Smooth muscle cell (in vitro differentiated cells): ENCODE measurements at regions not wholly inside any gene's neighbourhood (a gene's known extent, or its start where the extent isn't known, plus 50 kb on each side); places are given as distances from the start of the nearest gene placed in this dataset.

Experiments
- DNase-seq: peaks from one replicate; lab custom pipeline; 2025; ENCODE audit not compliant: unreplicated experiment; lab: John Stamatoyannopoulos, UW
- H2AFZ ChIP-seq: fragments of 200-600 bp; sonication (generic); 2 replicates; pipeline ENCODE4 v1.6.0; 2016; ENCODE audit warnings: antibody characterized with exemption, low read depth, mild to moderate bottlenecking
- H3F3A ChIP-seq: fragments of 200-600 bp; sonication (generic); 2 replicates; pipeline ENCODE4 v1.6.0; 2017; ENCODE audit warnings: antibody characterized with exemption, low read depth
- H3K27ac ChIP-seq: fragments of 200-600 bp; sonication (generic); 2 replicates; pipeline ENCODE4 v1.5.1; 2016; ENCODE audit warnings: low read depth, mild to moderate bottlenecking
- H3K27me3 ChIP-seq: fragments of 200-600 bp; sonication (generic); 2 replicates; pipeline ENCODE4 v1.6.1; 2016; ENCODE audit warnings: low read depth, mild to moderate bottlenecking
- H3K36me3 ChIP-seq: fragments of 200-600 bp; sonication (generic); 2 replicates; pipeline ENCODE4 v1.5.1; 2016; ENCODE audit warnings: low read depth
- H3K4me1 ChIP-seq: fragments of 200-600 bp; sonication (generic); 2 replicates; pipeline ENCODE4 v1.5.1; 2016; ENCODE audit warnings: low read depth
- H3K4me2 ChIP-seq: fragments of 200-600 bp; sonication (generic); 2 replicates; pipeline ENCODE4 v1.6.0; 2016; ENCODE audit warnings: mild to moderate bottlenecking
- H3K4me3 ChIP-seq: fragments of 200-600 bp; sonication (generic); 2 replicates; pipeline ENCODE4 v1.5.1; 2016; ENCODE audit warnings: mild to moderate bottlenecking
- H3K79me2 ChIP-seq: fragments of 200-600 bp; sonication (generic); 2 replicates; pipeline ENCODE4 v1.6.0; 2016; ENCODE audit warnings: low read depth, mild to moderate bottlenecking
- H3K9ac ChIP-seq: fragments of 200-600 bp; sonication (generic); 2 replicates; pipeline ENCODE4 v1.6.0; 2016; ENCODE audit warnings: low read depth
- H3K9me3 ChIP-seq: fragments of 200-600 bp; sonication (generic); replicated peaks from 2 replicates; pipeline ENCODE4 v1.5.1; 2016; ENCODE audit warnings: low read depth
- H4K20me1 ChIP-seq: fragments of 200-600 bp; sonication (generic); 2 replicates; pipeline ENCODE4 v1.6.0; 2016; ENCODE audit warnings: low read depth
- WGBS: methylation state at CpG from one replicate; pipeline ENCODE4 v1.1.7; 2016; ENCODE audit warnings: low lambda C conversion rate; 5-methylcytosine and 5-hydroxymethylcytosine counted together
- TF ChIP-seq, protein P1 (sequence below): fragments of 200-600 bp; sonication (generic); IDR thresholded peaks from 2 replicates; pipeline ENCODE4 v1.5.1; 2017; ENCODE audit warnings: borderline replicate concordance, mild to moderate bottlenecking, antibody characterized with exemption; ENCODE audit not compliant: insufficient read depth, poor library complexity, severe bottlenecking

DNA sequence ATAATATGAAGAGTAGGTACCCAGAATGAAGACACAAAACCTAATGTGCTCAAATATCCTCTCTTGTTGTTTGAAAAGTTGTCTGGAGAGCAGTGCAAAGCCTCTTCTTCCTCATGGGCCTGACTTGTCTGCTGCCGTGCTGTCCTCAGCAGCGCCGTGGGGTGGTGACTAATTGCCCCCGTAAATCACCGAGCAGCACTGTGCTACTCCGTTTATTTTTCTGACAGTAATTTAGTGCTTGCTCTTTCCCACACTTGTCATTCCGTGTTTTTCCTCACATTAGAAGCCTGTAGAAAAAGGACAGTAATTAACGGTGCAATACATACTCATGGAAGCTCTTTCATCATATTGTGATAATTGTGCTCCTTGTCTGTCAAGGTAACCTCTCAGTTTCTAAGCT, 114.8 kb upstream of the BARHL2 start:
- WGBS = 9% methylated on average over 8 of the region's 8 CpGs

DNA sequence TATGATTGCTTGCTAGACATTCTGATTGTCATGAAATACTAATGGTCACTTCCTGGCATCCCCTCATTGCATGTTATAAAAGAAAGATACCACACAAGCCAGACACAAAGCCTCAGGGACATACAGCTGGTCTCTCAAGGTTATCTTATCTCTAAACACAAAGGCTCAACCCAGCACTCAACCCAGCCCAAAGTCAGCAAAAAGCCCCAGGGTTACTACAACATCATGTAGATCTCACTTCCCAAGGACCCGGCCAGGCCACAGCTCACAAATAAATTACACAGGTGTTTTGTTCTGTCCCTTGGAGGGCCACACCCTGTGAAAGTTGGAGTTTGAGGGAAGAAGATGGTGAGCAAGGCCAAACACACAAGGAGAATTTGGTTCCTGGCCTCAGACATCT, 109.7 kb upstream of the BARHL2 start:
- no peak for DNase-seq
- Histone ChIP-seq H3K27ac (no peak overlapping the region), H3K4me2 (no peak overlapping the region), H3F3A (peaks cover 7% of the 10 kb centered on the region), H3K79me2 (no peaks in the 10 kb centered on the region), H3K36me3 (no peaks in the 10 kb centered on the region), H4K20me1 (no peaks in the 10 kb centered on the region), H2AFZ (no peak overlapping the region), H3K4me1 (no peaks in the 10 kb centered on the region), H3K9me3 (no peaks in the 10 kb centered on the region), H3K9ac (no peak overlapping the region), H3K4me3 (no peak overlapping the region), H3K27me3 (peaks cover 37% of the 10 kb centered on the region)
- TF ChIP-seq, protein P1, sequence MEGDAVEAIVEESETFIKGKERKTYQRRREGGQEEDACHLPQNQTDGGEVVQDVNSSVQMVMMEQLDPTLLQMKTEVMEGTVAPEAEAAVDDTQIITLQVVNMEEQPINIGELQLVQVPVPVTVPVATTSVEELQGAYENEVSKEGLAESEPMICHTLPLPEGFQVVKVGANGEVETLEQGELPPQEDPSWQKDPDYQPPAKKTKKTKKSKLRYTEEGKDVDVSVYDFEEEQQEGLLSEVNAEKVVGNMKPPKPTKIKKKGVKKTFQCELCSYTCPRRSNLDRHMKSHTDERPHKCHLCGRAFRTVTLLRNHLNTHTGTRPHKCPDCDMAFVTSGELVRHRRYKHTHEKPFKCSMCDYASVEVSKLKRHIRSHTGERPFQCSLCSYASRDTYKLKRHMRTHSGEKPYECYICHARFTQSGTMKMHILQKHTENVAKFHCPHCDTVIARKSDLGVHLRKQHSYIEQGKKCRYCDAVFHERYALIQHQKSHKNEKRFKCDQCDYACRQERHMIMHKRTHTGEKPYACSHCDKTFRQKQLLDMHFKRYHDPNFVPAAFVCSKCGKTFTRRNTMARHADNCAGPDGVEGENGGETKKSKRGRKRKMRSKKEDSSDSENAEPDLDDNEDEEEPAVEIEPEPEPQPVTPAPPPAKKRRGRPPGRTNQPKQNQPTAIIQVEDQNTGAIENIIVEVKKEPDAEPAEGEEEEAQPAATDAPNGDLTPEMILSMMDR = no peak
- WGBS = 43% methylated on average over 1 of the region's 1 CpG

More for the DNA sequence above, 114.8 kb upstream of the BARHL2 start:
- H3K4me2 ChIP-seq = no peak overlapping the region
- H3K4me3 ChIP-seq = no peak overlapping the region
- no peaks in the 10 kb centered on the region for H3K36me3 ChIP-seq
- peaks cover 17% of the 10 kb centered on the region for H4K20me1 ChIP-seq
- H3K79me2 ChIP-seq = no peaks in the 10 kb centered on the region
- peaks cover 26% of the 10 kb centered on the region for H3K4me1 ChIP-seq
- peaks cover 88% of the 10 kb centered on the region for H3K27me3 ChIP-seq
- H3K27ac ChIP-seq = no peak overlapping the region
- H3K9me3 ChIP-seq = no peaks in the 10 kb centered on the region
- no peak overlapping the region for H2AFZ ChIP-seq
- H3F3A ChIP-seq = no peaks in the 10 kb centered on the region
- TF ChIP-seq, protein P1 = no peak
- H3K9ac ChIP-seq = no peak overlapping the region
- no peak for DNase-seq

DNA sequence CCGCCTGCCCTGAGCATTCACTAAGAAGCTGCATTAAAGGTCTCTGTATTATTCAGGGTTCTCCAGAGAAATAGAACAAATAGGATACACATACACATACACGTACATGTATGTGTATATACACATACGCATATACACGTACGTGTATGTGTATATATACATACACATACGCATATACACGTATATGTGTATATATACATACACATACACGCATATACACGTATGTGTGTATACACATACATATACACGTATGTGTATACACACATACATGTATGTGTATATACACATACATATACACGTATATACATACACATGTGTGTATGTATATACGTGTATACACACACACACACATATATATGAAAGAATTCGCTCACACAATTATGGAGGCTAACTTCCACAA, 108.9 kb upstream of the BARHL2 start:
- TF ChIP-seq, protein P1 = no peak
- Histone ChIP-seq H3K27ac (no peak overlapping the region), H3K4me3 (no peak overlapping the region), H3F3A (peaks cover 7% of the 10 kb centered on the region), H3K4me2 (no peak overlapping the region), H2AFZ (no peak overlapping the region), H3K36me3 (no peaks in the 10 kb centered on the region), H3K27me3 (peaks cover 32% of the 10 kb centered on the region), H3K9ac (no peak overlapping the region), H3K9me3 (no peaks in the 10 kb centered on the region), H4K20me1 (no peaks in the 10 kb centered on the region), H3K79me2 (no peaks in the 10 kb centered on the region), H3K4me1 (no peaks in the 10 kb centered on the region)
- WGBS = 82% methylated on average over 13 of the region's 13 CpGs
- no peak for DNase-seq

DNA sequence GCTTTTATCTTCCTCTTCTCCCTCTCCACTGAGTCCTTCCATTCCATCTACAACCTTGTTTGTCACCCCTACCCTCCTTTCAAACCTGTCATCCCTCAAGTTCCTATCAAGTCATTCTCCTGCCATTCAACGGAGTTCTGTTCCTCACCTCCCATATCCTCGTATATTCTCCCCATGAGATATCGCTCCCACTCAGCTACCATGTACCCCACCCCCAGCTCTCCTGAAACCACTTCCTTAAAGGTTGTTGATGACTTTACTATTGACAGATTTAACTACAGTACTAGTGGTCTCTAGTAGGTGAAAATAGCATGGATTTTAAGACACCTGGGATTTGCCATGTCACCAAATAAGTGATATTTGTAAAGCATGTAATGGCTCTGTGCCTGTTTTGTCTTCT, 107.4 kb upstream of the BARHL2 start:
- Histone ChIP-seq H3K27ac (no peak overlapping the region), H3K27me3 (peaks cover 18% of the 10 kb centered on the region), H3F3A (peaks cover 7% of the 10 kb centered on the region), H3K9me3 (no peaks in the 10 kb centered on the region), H3K4me2 (no peak overlapping the region), H3K36me3 (no peaks in the 10 kb centered on the region), H2AFZ (no peak overlapping the region), H3K79me2 (no peaks in the 10 kb centered on the region), H4K20me1 (no peaks in the 10 kb centered on the region), H3K4me3 (no peak overlapping the region), H3K4me1 (no peaks in the 10 kb centered on the region), H3K9ac (no peak overlapping the region)
- TF ChIP-seq, protein P1 = no peak
- 86% methylated on average over 3 of the region's 3 CpGs for WGBS
- DNase-seq = no peak
